HCT116 (cell line): ENCODE measurements at regions not wholly inside any gene's neighbourhood (a gene's known extent, or its start where the extent isn't known, plus 50 kb on each side); places are given as distances from the start of the nearest gene placed in this dataset.

Experiments used
- ATAC-seq: fragments of 200-7000 bp; cut with Tn5 transposase; 2 replicates; pipeline ENCODE4 v1.9.1; 2020; ENCODE audit warnings: mild to moderate bottlenecking, moderate library complexity
- BruUV-seq: library from RNA; stranded (reverse); fragments of 400-500 nt; replicated peaks from 2 replicates; lab custom pipeline; 2021; lab: Mats Ljungman, UMichigan
- CTCF ChIA-PET: fragments of 300-600 bp; sonication (Branson Sonifier 250); formaldehyde crosslinking; loops from one replicate; lab custom pipeline; 2021; ENCODE audit warnings: antibody characterized with exemption; lab: Charles Lee
- POLR2A ChIA-PET: fragments of 300-600, 350-600 bp; sonication (Branson Sonifier 250); formaldehyde crosslinking; loops from one replicate; lab custom pipeline; 2021; ENCODE audit warnings: antibody characterized with exemption; lab: Charles Lee
- RAD21 ChIA-PET, 2 experiments: fragments of 300-600 bp; sonication (Branson Sonifier 250); formaldehyde crosslinking; loops; one replicate each; lab custom pipeline; 2023; ENCODE audit warnings: low total read pairs in 2 of 2; ENCODE audit not compliant: uncharacterized antibody in 2 of 2, unreplicated experiment in 2 of 2, low non-redundant PET in 1 of 2; lab: Charles Lee
- DNase-seq: peaks from one replicate; pipeline ENCODE4 v3.0.0-alpha.2; 2010; ENCODE audit warnings: low read depth, low spot score
- H2AFZ ChIP-seq: fragments of 200-600 bp; shearing (Covaris generic), sonication (generic); 2 replicates; pipeline ENCODE4 v1.6.1; 2017; ENCODE audit warnings: low read depth, mixed run types, mixed read lengths, antibody characterized with exemption, low read length; ENCODE audit not compliant: poor library complexity, severe bottlenecking
- H3K27ac ChIP-seq: 2 replicates; pipeline ENCODE4 v1.5.1; 2012; ENCODE audit warnings: low read depth, low read length
- H3K27me3 ChIP-seq: fragments of 200-600 bp; sonication (generic); 2 replicates; pipeline ENCODE4 v1.6.1; 2016; ENCODE audit warnings: mixed run types, low read length, mixed read lengths; ENCODE audit not compliant: insufficient read depth
- H3K36me3 ChIP-seq, 2 experiments: fragments of 200-500 bp in 1 of 2; fragments of 200-600 bp in 1 of 2; sonication (Bioruptor generic) in 1 of 2; sonication (generic) in 1 of 2; 2 replicates each; pipeline versions ENCODE4 v1.5.1 to v1.6.1; 2014 to 2016; ENCODE audit warnings: low read length in 2 of 2, inconsistent platforms in 1 of 2, mixed read lengths in 1 of 2, mixed run types in 1 of 2; ENCODE audit not compliant: insufficient read depth in 2 of 2, control insufficient read depth in 1 of 2
- H3K4me1 ChIP-seq, 2 experiments: fragments of 200-600 bp in 1 of 2; sonication (generic) in 1 of 2; 2 replicates each; pipeline versions ENCODE4 v1.5.1 to v1.6.1; 2012 to 2017; ENCODE audit warnings: low read length in 2 of 2, inconsistent platforms in 1 of 2, mild to moderate bottlenecking in 1 of 2, mixed read lengths in 1 of 2, mixed run types in 1 of 2, moderate library complexity in 1 of 2; ENCODE audit not compliant: insufficient read depth in 2 of 2, control insufficient read depth in 1 of 2
- H3K4me2 ChIP-seq: fragments of 200-600 bp; sonication (generic); 2 replicates; pipeline ENCODE4 v1.6.1; 2017; ENCODE audit warnings: mixed run types, low read length, mixed read lengths
- H3K4me3 ChIP-seq, 2 experiments: fragments of 200-600 bp in 1 of 2; sonication (generic) in 1 of 2; replicated peaks in 1 of 2; 2 replicates each; pipeline ENCODE4 v1.5.1; 2011 to 2016; ENCODE audit warnings: low read length in 2 of 2, control low read depth in 1 of 2, low read depth in 1 of 2, mild to moderate bottlenecking in 1 of 2, mixed read lengths in 1 of 2, mixed run types in 1 of 2
- H3K79me2 ChIP-seq: fragments of 200-600 bp; sonication (generic); 2 replicates; pipeline ENCODE4 v1.6.1; 2017; ENCODE audit warnings: mild to moderate bottlenecking, mixed run types, low read length, moderate library complexity, mixed read lengths; ENCODE audit not compliant: insufficient read depth
- H3K9ac ChIP-seq: fragments of 200-600 bp; sonication (generic); 2 replicates; pipeline ENCODE4 v1.6.1; 2016; ENCODE audit warnings: low read length, mixed read lengths
- H3K9me2 ChIP-seq: fragments of 200-600 bp; sonication (generic), shearing (Covaris generic); 2 replicates; pipeline ENCODE4 v1.6.1; 2017; ENCODE audit warnings: mixed run types, mild to moderate bottlenecking, moderate library complexity; ENCODE audit not compliant: insufficient read depth
- H3K9me3 ChIP-seq, 2 experiments: fragments of 200-500 bp in 1 of 2; fragments of 200-600 bp in 1 of 2; sonication (Bioruptor generic) in 1 of 2; sonication (generic) in 1 of 2; 2 replicates each; pipeline ENCODE4 v1.6.1; 2014 to 2017; ENCODE audit warnings: low read length in 2 of 2, mixed read lengths in 2 of 2, inconsistent platforms in 1 of 2, low read depth in 1 of 2, mild to moderate bottlenecking in 1 of 2, mixed run types in 1 of 2, moderate library complexity in 1 of 2; ENCODE audit not compliant: control insufficient read depth in 1 of 2, insufficient read depth in 1 of 2
- H4K20me1 ChIP-seq: fragments of 200-600 bp; sonication (generic), shearing (Covaris generic); 2 replicates; pipeline ENCODE4 v1.6.1; 2017; ENCODE audit warnings: mixed run types, mild to moderate bottlenecking, moderate library complexity; ENCODE audit not compliant: insufficient read depth
- EGR1 ChIP-seq: IDR thresholded peaks from 2 replicates; pipeline ENCODE4 v1.6.1; 2012; ENCODE audit warnings: low read depth
- ELF1 ChIP-seq: IDR thresholded peaks from 2 replicates; pipeline ENCODE4 v1.6.1; 2012; ENCODE audit warnings: low read depth, borderline replicate concordance
- EZH2 ChIP-seq: fragments of 200-600 bp; sonication (generic); IDR thresholded peaks from 2 replicates; pipeline ENCODE4 v1.6.1; 2017; ENCODE audit warnings: antibody characterized with exemption, mixed run types
- FOSL1 ChIP-seq: IDR thresholded peaks from 2 replicates; pipeline ENCODE4 v1.6.1; 2012; ENCODE audit warnings: low read depth
- JUND ChIP-seq: IDR thresholded peaks from 2 replicates; pipeline ENCODE4 v1.6.1; 2012
- POLR2AphosphoS5 ChIP-seq: IDR thresholded peaks from 2 replicates; pipeline ENCODE4 v1.6.1; 2011; ENCODE audit warnings: mild to moderate bottlenecking, low read depth, low read length, moderate library complexity
- RAD21 ChIP-seq: IDR thresholded peaks from 2 replicates; pipeline ENCODE4 v1.6.1; 2012; ENCODE audit warnings: low read depth, mild to moderate bottlenecking
- SP1 ChIP-seq: IDR thresholded peaks from 2 replicates; pipeline ENCODE4 v1.6.1; 2012; ENCODE audit warnings: low read depth
- TCF7L2 ChIP-seq: IDR thresholded peaks from 2 replicates; pipeline ENCODE4 v1.7.0; 2011; ENCODE audit warnings: borderline replicate concordance, inconsistent platforms; ENCODE audit not compliant: insufficient read depth, insufficient read length; ENCODE audit errors: extremely low read depth
- ZFX ChIP-seq: fragments of 450-650 bp; IDR thresholded peaks from 2 replicates; pipeline ENCODE4 v1.6.1; 2017
- ZNF274 ChIP-seq: fragments of 200-500 bp; sonication (Bioruptor generic); IDR thresholded peaks from 2 replicates; pipeline ENCODE4 v1.6.1; 2014; ENCODE audit warnings: mild to moderate bottlenecking, low read depth, low read length, inconsistent platforms
- intact Hi-C: fragments of 100-400 bp; cut with micrococcal nuclease; formaldehyde crosslinking; loops from 2 replicates; pipeline ENCODE4 v1.10.0; 2022
- TF ChIP-seq, protein P1 (sequence below): IDR thresholded peaks from 2 replicates; pipeline ENCODE4 v1.6.1; 2012
- TF ChIP-seq, protein P2 (sequence below): IDR thresholded peaks from 2 replicates; pipeline ENCODE4 v1.6.1; 2012
- TF ChIP-seq, protein P3 (sequence below): IDR thresholded peaks from 2 replicates; pipeline ENCODE4 v1.6.1; 2011; ENCODE audit warnings: mild to moderate bottlenecking, low read length, moderate library complexity; ENCODE audit not compliant: insufficient replicate concordance; ENCODE audit errors: extremely low read depth
- TF ChIP-seq, protein P4 (sequence below): IDR thresholded peaks from 2 replicates; pipeline ENCODE4 v1.6.1; 2012; ENCODE audit warnings: low read depth

DNA sequence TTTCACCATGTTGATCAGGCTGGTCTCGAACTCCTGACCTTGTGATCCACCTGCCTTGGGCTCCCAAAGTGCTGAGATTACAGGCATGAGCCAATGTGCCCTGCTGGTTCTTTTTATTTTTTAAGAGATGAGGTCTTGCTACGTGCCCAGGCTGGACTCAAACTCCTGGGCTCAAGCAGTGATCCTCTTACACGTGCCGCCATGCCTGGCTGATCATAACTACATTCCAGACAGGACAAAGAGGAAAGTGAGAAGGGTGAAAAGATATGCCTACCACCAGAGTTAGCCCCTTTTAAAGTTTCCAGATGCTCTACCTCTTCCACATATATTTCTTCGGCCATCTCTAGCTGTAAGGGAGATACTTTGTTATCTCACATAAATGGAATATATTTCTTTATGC lies 79.7 kb upstream of the SOX13 start:
- Histone ChIP-seq H4K20me1 (no peaks in the 10 kb centered on the region), H3K9ac (no peak overlapping the region), H3K9me3 (no peaks in the 10 kb centered on the region), H3K4me2 (no peak overlapping the region), H3K79me2 (no peaks in the 10 kb centered on the region), H3K4me1 (peaks cover 3% of the 10 kb centered on the region in 2 experiments; a peak in 1 of 4 replicates), H3K27me3 (no peaks in the 10 kb centered on the region), H2AFZ (no peak overlapping the region), H3K27ac (no peak overlapping the region), H3K4me3 (no peak overlapping the region), H3K36me3 (no peaks in the 10 kb centered on the region), H3K9me2 (no peaks in the 10 kb centered on the region)
- intact Hi-C loops, result no loop called here
- ChIA-PET RAD21 (no interaction called here), POLR2A (no interaction called here), CTCF (no interaction called here)
- no peak for ATAC-seq
- TF ChIP-seq ELF1 (no peak), ZNF274 (no peak), RAD21 (no peak), EGR1 (no peak), FOSL1 (no peak)
- TF ChIP-seq, protein P1, sequence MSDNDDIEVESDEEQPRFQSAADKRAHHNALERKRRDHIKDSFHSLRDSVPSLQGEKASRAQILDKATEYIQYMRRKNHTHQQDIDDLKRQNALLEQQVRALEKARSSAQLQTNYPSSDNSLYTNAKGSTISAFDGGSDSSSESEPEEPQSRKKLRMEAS, result no peak
- TF ChIP-seq, protein P2, sequence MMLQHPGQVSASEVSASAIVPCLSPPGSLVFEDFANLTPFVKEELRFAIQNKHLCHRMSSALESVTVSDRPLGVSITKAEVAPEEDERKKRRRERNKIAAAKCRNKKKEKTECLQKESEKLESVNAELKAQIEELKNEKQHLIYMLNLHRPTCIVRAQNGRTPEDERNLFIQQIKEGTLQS, result no peak
- no peak for DNase-seq
- no TSS peak for BruUV-seq

DNA sequence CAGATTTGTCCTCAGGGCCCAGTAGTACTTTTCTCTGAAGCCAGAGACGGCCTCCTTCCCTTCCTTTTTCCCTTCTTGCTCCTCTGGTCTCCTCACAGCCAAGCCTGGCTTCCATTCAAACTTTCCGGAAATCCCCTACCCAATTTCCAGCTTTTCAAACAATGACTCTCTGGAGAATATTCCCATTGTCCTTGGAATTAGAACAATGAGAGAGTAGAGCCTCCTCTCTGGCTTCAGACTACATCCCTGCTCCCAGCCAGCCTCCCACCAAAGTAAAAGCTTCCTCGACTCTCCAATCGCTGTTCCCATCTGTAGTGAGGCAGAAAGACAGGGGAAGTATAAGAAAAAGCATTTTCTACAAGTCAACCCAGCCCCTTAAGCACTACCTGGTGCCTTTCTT lies 77.7 kb upstream of the SOX13 start:
- no TSS peak for BruUV-seq
- no peaks in the 10 kb centered on the region for H3K9me2 ChIP-seq
- CTCF ChIA-PET, result no interaction called here
- no peaks in the 10 kb centered on the region for H3K9me3 ChIP-seq
- no peaks in the 10 kb centered on the region for H4K20me1 ChIP-seq
- no peak overlapping the region for H3K4me3 ChIP-seq
- no peaks in the 10 kb centered on the region for H3K27me3 ChIP-seq
- peaks cover 1 to 3% of the 10 kb centered on the region in 2 experiments; a peak in 1 of 4 replicates for H3K4me1 ChIP-seq
- H3K27ac ChIP-seq, result no peak overlapping the region
- H3K79me2 ChIP-seq, result no peaks in the 10 kb centered on the region
- no peak overlapping the region for H3K9ac ChIP-seq
- no peak for ATAC-seq
- H2AFZ ChIP-seq, result no peak overlapping the region
- H3K4me2 ChIP-seq, result no peak overlapping the region
- RAD21 ChIA-PET, result no interaction called here
- intact Hi-C loops, result no loop called here
- DNase-seq, result no peak
- H3K36me3 ChIP-seq, result no peaks in the 10 kb centered on the region
- POLR2A ChIA-PET, result no interaction called here
- TF ChIP-seq ZFX, result no peak
- TF ChIP-seq TCF7L2, result no peak
- no peak for TF ChIP-seq SP1
- TF ChIP-seq JUND, result no peak
- TF ChIP-seq, protein P3, sequence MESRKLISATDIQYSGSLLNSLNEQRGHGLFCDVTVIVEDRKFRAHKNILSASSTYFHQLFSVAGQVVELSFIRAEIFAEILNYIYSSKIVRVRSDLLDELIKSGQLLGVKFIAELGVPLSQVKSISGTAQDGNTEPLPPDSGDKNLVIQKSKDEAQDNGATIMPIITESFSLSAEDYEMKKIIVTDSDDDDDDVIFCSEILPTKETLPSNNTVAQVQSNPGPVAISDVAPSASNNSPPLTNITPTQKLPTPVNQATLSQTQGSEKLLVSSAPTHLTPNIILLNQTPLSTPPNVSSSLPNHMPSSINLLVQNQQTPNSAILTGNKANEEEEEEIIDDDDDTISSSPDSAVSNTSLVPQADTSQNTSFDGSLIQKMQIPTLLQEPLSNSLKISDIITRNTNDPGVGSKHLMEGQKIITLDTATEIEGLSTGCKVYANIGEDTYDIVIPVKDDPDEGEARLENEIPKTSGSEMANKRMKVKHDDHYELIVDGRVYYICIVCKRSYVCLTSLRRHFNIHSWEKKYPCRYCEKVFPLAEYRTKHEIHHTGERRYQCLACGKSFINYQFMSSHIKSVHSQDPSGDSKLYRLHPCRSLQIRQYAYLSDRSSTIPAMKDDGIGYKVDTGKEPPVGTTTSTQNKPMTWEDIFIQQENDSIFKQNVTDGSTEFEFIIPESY, result no peak
- no peak for TF ChIP-seq ELF1
- TF ChIP-seq, protein P1, result no peak
- TF ChIP-seq EZH2, result no peak
- TF ChIP-seq POLR2AphosphoS5, result no peak
- TF ChIP-seq, protein P4, sequence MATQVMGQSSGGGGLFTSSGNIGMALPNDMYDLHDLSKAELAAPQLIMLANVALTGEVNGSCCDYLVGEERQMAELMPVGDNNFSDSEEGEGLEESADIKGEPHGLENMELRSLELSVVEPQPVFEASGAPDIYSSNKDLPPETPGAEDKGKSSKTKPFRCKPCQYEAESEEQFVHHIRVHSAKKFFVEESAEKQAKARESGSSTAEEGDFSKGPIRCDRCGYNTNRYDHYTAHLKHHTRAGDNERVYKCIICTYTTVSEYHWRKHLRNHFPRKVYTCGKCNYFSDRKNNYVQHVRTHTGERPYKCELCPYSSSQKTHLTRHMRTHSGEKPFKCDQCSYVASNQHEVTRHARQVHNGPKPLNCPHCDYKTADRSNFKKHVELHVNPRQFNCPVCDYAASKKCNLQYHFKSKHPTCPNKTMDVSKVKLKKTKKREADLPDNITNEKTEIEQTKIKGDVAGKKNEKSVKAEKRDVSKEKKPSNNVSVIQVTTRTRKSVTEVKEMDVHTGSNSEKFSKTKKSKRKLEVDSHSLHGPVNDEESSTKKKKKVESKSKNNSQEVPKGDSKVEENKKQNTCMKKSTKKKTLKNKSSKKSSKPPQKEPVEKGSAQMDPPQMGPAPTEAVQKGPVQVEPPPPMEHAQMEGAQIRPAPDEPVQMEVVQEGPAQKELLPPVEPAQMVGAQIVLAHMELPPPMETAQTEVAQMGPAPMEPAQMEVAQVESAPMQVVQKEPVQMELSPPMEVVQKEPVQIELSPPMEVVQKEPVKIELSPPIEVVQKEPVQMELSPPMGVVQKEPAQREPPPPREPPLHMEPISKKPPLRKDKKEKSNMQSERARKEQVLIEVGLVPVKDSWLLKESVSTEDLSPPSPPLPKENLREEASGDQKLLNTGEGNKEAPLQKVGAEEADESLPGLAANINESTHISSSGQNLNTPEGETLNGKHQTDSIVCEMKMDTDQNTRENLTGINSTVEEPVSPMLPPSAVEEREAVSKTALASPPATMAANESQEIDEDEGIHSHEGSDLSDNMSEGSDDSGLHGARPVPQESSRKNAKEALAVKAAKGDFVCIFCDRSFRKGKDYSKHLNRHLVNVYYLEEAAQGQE, result no peak
- TF ChIP-seq EGR1, result no peak
